ENCODE measurements at regions not wholly inside any gene's neighbourhood (a gene's known extent, or its start where the extent isn't known, plus 50 kb on each side); places are given as distances from the start of the nearest gene placed in this dataset.

DNA sequence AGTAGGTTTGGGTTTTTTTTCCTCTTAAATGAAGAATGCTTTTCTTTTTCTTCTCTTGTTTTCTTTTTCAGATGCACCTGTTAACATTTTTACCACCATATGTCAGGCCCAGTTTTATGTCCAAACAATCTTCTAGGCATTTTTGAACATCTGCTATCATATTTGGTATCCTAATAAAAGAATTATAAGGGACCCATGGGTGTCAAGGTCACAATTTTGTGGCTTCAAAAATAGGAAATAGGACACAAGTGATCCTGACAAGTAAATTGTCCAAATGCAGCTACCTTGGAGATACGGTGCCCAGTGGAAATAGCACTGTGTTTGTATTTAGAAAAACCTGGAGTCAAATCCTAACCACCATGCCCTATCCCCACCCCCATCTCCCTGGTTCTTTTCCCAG is 270.3 kb downstream of the MZT1 start:
- Histone ChIP-seq H3K4me1 (ENCODE audit: control insufficient read depth in 1 of 2, insufficient read depth in 2 of 2, low read length in 2 of 2) (no peaks in the 10 kb centered on the region), H2AFZ (ENCODE audit: low read depth, low read length, poor library complexity, severe bottlenecking) (no peak overlapping the region), H3K4me2 (ENCODE audit: low read length) (no peak overlapping the region), H3K27me3 (ENCODE audit: insufficient read depth, low read length) (no peaks in the 10 kb centered on the region), H3K27ac (ENCODE audit: low read depth, low read length) (no peak overlapping the region), H3K4me3 (replicated peaks in 1 of 2; ENCODE audit: low read depth in 1 of 2, low read length in 2 of 2) (no peak overlapping the region), H3K79me2 (ENCODE audit: insufficient read depth, low read length) (no peaks in the 10 kb centered on the region), H4K20me1 (ENCODE audit: insufficient read depth) (no peaks in the 10 kb centered on the region), H3K9ac (ENCODE audit: low read length) (no peak overlapping the region), H3K36me3 (ENCODE audit: control insufficient read depth in 1 of 2, insufficient read depth in 2 of 2, low read length in 2 of 2) (no peaks in the 10 kb centered on the region), H3K9me2 (ENCODE audit: insufficient read depth) (no peaks in the 10 kb centered on the region), H3K9me3 (ENCODE audit: control insufficient read depth in 1 of 2, insufficient read depth in 1 of 2, low read depth in 1 of 2, low read length in 2 of 2) (no peaks in the 10 kb centered on the region)
- no peak for TF ChIP-seq ZFX (IDR thresholded peaks at IDR 0.05)
- no peak for TF ChIP-seq FOSL1 (IDR thresholded peaks at IDR 0.05; ENCODE audit: low read depth)
- TF ChIP-seq EGR1 (IDR thresholded peaks at IDR 0.05; ENCODE audit: low read depth), result no peak
- TF ChIP-seq, protein P1, sequence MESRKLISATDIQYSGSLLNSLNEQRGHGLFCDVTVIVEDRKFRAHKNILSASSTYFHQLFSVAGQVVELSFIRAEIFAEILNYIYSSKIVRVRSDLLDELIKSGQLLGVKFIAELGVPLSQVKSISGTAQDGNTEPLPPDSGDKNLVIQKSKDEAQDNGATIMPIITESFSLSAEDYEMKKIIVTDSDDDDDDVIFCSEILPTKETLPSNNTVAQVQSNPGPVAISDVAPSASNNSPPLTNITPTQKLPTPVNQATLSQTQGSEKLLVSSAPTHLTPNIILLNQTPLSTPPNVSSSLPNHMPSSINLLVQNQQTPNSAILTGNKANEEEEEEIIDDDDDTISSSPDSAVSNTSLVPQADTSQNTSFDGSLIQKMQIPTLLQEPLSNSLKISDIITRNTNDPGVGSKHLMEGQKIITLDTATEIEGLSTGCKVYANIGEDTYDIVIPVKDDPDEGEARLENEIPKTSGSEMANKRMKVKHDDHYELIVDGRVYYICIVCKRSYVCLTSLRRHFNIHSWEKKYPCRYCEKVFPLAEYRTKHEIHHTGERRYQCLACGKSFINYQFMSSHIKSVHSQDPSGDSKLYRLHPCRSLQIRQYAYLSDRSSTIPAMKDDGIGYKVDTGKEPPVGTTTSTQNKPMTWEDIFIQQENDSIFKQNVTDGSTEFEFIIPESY (IDR thresholded peaks at IDR 0.05; ENCODE audit: extremely low read depth, insufficient replicate concordance, low read length), result no peak
- TF ChIP-seq EZH2 (IDR thresholded peaks at IDR 0.05), result no peak
- intact Hi-C loops (cut with micrococcal nuclease), result no loop called here
- DNase-seq (ENCODE audit: low read depth, low spot score) (no peak), ATAC-seq (no peak)
- POLR2A ChIA-PET, result no interaction called here
- CTCF ChIA-PET, result no interaction called here
- no TSS peak for BruUV-seq (replicated peaks)
- RAD21 ChIA-PET (ENCODE audit: low non-redundant PET in 1 of 2, low total read pairs in 2 of 2, uncharacterized antibody in 2 of 2, unreplicated experiment in 2 of 2), result no interaction called here

DNA sequence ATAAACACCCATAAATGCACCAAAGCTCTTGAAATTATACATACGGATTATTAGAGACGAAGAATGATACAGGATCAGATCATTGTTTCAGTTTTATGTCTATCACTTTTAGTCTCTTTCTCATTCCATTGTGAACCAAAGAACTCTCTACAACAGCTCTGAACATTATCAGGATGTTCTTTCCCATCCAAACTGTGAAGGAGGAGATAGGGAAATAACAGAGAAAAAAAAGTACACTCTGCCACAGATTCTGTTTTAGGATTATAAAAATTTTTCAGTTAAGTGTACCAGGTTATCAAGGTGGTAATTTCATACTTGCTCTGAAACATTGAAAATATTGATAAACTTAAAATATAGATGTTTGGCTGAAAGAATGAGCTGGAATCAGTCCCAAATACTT is 270.9 kb downstream of the MZT1 start:
- Histone ChIP-seq H3K9me3 (ENCODE audit: control insufficient read depth in 1 of 2, insufficient read depth in 1 of 2, low read depth in 1 of 2, low read length in 2 of 2) (no peaks in the 10 kb centered on the region), H3K4me3 (replicated peaks in 1 of 2; ENCODE audit: low read depth in 1 of 2, low read length in 2 of 2) (no peak overlapping the region), H3K79me2 (ENCODE audit: insufficient read depth, low read length) (no peaks in the 10 kb centered on the region), H2AFZ (ENCODE audit: low read depth, low read length, poor library complexity, severe bottlenecking) (no peak overlapping the region), H3K4me2 (ENCODE audit: low read length) (no peak overlapping the region), H3K27me3 (ENCODE audit: insufficient read depth, low read length) (no peaks in the 10 kb centered on the region), H4K20me1 (ENCODE audit: insufficient read depth) (no peaks in the 10 kb centered on the region), H3K9me2 (ENCODE audit: insufficient read depth) (no peaks in the 10 kb centered on the region), H3K4me1 (ENCODE audit: control insufficient read depth in 1 of 2, insufficient read depth in 2 of 2, low read length in 2 of 2) (no peaks in the 10 kb centered on the region), H3K27ac (ENCODE audit: low read depth, low read length) (no peak overlapping the region), H3K36me3 (ENCODE audit: control insufficient read depth in 1 of 2, insufficient read depth in 2 of 2, low read length in 2 of 2) (no peaks in the 10 kb centered on the region), H3K9ac (ENCODE audit: low read length) (no peak overlapping the region)
- ATAC-seq (no peak), DNase-seq (ENCODE audit: low read depth, low spot score) (no peak)
- CTCF ChIA-PET, result no interaction called here
- RAD21 ChIA-PET (ENCODE audit: low non-redundant PET in 1 of 2, low total read pairs in 2 of 2, uncharacterized antibody in 2 of 2, unreplicated experiment in 2 of 2), result no interaction called here
- no TSS peak for BruUV-seq (replicated peaks)
- intact Hi-C loops (cut with micrococcal nuclease), result no loop called here
- POLR2A ChIA-PET, result no interaction called here
- no peak for TF ChIP-seq FOSL1 (IDR thresholded peaks at IDR 0.05; ENCODE audit: low read depth)
- no peak for TF ChIP-seq CBX3 (IDR thresholded peaks at IDR 0.05; ENCODE audit: low read depth)
- TF ChIP-seq RAD21 (IDR thresholded peaks at IDR 0.05; ENCODE audit: low read depth), result no peak
- TF ChIP-seq POLR2A (IDR thresholded peaks at IDR 0.05; ENCODE audit: borderline replicate concordance, extremely low read depth, insufficient read depth, insufficient read length), result no peak
- TF ChIP-seq, protein P2, sequence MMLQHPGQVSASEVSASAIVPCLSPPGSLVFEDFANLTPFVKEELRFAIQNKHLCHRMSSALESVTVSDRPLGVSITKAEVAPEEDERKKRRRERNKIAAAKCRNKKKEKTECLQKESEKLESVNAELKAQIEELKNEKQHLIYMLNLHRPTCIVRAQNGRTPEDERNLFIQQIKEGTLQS (IDR thresholded peaks at IDR 0.05), result no peak
- TF ChIP-seq, protein P1 (IDR thresholded peaks at IDR 0.05; ENCODE audit: extremely low read depth, insufficient replicate concordance, low read length), result no peak
- TF ChIP-seq JUND (IDR thresholded peaks at IDR 0.05), result no peak
- TF ChIP-seq, protein P3, sequence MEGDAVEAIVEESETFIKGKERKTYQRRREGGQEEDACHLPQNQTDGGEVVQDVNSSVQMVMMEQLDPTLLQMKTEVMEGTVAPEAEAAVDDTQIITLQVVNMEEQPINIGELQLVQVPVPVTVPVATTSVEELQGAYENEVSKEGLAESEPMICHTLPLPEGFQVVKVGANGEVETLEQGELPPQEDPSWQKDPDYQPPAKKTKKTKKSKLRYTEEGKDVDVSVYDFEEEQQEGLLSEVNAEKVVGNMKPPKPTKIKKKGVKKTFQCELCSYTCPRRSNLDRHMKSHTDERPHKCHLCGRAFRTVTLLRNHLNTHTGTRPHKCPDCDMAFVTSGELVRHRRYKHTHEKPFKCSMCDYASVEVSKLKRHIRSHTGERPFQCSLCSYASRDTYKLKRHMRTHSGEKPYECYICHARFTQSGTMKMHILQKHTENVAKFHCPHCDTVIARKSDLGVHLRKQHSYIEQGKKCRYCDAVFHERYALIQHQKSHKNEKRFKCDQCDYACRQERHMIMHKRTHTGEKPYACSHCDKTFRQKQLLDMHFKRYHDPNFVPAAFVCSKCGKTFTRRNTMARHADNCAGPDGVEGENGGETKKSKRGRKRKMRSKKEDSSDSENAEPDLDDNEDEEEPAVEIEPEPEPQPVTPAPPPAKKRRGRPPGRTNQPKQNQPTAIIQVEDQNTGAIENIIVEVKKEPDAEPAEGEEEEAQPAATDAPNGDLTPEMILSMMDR (IDR thresholded peaks at IDR 0.05 in 2 of 3, conservative IDR thresholded peaks at IDR 0.05 in 1 of 3; ENCODE audit: borderline replicate concordance in 1 of 3, insufficient read depth in 1 of 3, low read depth in 2 of 3, low read length in 2 of 3), result no peak
